GM13977 (cell line): ENCODE measurements at regions not wholly inside any gene's neighbourhood (a gene's known extent, or its start where the extent isn't known, plus 50 kb on each side); places are given as distances from the start of the nearest gene placed in this dataset.

Experiments
- DNase-seq: peaks from one replicate; pipeline ENCODE4 v3.0.0; 2012; ENCODE audit warnings: low spot score
- in situ Hi-C: fragments of 300-500 bp; cut with MboI; formaldehyde crosslinking; loops from one replicate; pipeline ENCODE4 v1.12.0; 2022; ENCODE audit warnings: low sequenced_read_pairs, low pct_unique_long_range_greater_than_20kb, mixed read lengths, inconsistent platforms; ENCODE audit not compliant: unreplicated experiment
- TF ChIP-seq, protein P1 (sequence below): IDR thresholded peaks from 2 replicates; pipeline ENCODE4 v1.5.1; 2012; ENCODE audit warnings: mild to moderate bottlenecking, control low read depth; ENCODE audit not compliant: insufficient read depth; ENCODE audit errors: extremely low read depth, missing control alignments

- no peak for DNase-seq
- in situ Hi-C loops = no loop called here
- TF ChIP-seq, protein P1, sequence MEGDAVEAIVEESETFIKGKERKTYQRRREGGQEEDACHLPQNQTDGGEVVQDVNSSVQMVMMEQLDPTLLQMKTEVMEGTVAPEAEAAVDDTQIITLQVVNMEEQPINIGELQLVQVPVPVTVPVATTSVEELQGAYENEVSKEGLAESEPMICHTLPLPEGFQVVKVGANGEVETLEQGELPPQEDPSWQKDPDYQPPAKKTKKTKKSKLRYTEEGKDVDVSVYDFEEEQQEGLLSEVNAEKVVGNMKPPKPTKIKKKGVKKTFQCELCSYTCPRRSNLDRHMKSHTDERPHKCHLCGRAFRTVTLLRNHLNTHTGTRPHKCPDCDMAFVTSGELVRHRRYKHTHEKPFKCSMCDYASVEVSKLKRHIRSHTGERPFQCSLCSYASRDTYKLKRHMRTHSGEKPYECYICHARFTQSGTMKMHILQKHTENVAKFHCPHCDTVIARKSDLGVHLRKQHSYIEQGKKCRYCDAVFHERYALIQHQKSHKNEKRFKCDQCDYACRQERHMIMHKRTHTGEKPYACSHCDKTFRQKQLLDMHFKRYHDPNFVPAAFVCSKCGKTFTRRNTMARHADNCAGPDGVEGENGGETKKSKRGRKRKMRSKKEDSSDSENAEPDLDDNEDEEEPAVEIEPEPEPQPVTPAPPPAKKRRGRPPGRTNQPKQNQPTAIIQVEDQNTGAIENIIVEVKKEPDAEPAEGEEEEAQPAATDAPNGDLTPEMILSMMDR = no peak
These were observed 434.4 kb upstream of the NBEA start for GRCh38 chr13:34507630-34508029.

- no peak for DNase-seq
- TF ChIP-seq, protein P1 = no peak
- in situ Hi-C loops = no loop called here
These were observed 429.3 kb upstream of the NBEA start for GRCh38 chr13:34512817-34513216.

GRCh38 chr13:34513526-34513925 lies 428.5 kb upstream of the NBEA start:
- in situ Hi-C loops = no loop called here
- TF ChIP-seq, protein P1 = no peak
- no peak for DNase-seq

DNA sequence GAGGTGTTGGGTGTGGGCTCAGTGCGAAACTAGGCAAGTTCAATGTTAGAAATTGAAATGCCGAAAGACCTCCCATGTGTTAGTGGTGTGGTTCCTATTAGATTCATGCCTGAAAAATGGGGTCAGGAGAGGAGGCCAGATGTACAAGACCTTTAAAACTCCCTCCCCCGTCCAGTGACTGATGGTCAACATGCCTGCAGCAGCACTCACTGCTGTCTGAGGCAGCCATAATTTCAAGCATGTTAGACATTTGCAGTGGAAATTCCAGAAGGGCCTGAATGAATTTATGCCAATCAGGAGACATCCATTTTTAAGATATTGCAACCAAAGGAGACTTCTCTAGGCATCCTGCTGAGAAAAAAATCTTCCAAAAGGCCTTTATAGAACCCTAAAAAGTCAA lies 426.9 kb upstream of the NBEA start:
- TF ChIP-seq, protein P1 = no peak
- no peak for DNase-seq
- in situ Hi-C loops = no loop called here

DNA sequence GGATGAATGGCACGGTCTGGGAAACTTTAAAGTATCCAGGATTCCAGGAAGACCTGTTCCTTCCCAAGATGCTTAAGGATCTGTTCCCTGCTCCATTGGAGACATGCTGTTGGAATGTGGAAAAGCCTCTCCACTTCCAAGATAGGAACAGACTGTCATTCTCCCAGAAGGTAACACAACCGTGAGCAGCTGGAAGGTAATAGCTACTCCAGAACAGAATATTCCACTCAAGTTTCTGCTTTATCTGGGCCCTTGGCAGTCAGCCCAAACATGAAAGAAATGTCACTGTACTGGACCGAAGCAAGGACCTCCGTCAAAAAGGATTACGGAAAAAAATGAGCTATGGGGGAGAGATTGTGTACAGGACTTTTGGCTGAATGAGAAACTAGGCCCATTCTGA lies 420.9 kb upstream of the NBEA start:
- in situ Hi-C loops = no loop called here
- TF ChIP-seq, protein P1 = no peak
- DNase-seq = no peak

- DNase-seq = no peak
- in situ Hi-C loops = no loop called here
- TF ChIP-seq, protein P1 = no peak
These were observed 419.3 kb upstream of the NBEA start for GRCh38 chr13:34522808-34523207.

DNA sequence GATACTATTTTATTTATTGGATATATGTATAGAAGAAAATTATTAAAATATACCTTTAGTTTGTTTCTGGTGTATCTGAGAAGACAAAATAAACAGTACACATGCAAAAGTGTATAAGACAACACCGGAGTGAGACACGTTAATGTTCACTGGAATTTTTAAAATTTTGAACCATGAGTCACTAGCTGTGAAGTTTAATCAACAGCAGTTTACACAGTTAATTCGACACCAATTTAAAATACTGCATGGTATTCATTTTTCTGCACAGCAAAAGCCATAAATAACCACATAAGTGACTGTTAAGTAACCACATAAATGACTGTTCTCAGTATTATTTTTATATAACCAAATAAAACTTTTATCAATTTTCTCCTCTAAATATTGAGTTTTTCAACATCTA lies 418.7 kb upstream of the NBEA start:
- TF ChIP-seq, protein P1 = no peak
- in situ Hi-C loops = no loop called here
- no peak for DNase-seq
